ENCODE measurements at regions not wholly inside any gene's neighbourhood (a gene's known extent, or its start where the extent isn't known, plus 50 kb on each side); places are given as distances from the start of the nearest gene placed in this dataset.

DNA sequence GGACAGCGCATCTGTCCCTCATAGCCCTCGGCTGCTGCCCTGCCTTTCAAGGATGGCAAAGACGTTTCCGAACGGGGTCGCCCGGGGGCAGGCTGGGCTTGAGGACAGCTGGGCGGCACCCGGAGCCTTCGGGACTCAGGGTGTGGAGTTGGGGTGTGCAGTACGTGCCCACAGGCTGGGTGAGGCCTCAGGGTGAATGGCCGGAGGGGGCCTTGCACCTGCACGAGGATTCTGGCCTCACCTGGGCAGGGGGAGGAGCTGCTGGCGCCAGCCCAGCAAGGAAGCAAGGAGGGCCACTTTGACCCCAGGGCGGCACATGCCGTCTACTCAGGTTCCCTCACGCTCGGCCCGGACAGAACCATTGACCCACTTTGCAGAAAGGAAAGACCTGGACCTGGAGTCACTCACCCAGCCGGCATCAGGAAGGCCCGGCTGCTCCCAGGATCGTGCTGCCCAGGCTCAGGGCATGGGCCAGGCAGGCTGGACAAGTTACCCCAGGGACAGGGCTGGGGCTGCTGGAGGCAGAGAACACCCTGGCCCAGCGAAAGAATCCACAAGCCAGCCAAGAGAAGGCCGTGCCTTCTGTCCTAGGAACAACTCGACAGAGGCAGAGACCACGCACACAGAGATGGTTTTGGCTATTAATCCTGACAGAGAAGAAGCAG lies 65.1 kb upstream of the TTC34 start:
- no peak for DNase-seq

DNA sequence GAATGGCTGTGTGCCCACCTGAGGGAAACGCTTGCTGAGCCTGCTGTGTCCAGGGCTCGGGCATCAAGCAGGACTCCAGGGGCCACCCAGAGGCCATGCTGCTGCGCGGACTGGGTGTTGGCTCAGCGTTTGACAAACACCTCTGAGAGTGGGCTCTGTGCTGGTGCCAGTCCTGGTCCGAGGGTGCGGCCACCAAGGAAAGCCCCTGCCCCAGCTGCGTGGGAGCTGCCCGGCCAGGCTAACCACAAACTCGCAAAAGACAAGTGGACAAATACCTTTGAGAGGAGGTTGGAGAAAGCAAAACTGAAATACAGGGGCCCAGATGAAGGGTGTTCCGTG lies 65.6 kb upstream of the TTC34 start:
- DNase-seq: no peak

DNA sequence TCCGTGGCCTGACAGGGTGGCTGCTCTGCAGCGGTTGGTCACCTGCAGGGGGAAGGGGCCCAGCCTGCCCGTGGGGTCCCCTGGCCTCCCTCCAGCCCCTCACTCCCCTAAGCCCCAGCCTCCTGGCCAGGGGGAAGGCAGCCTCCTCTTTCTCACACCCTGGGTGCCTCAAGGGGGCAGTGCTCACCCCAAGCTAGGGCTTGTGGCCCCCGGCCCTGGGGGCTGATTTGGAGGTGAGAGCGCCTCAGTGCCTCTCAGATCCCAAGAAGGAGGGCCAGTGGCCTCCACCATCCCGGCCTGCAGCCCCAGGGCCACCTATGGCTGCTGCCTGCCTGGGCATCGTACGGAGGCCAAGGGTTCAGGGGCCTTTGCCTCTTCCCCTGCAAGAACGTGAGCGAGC lies 66.4 kb upstream of the TTC34 start:
- DNase-seq: no peak

DNA sequence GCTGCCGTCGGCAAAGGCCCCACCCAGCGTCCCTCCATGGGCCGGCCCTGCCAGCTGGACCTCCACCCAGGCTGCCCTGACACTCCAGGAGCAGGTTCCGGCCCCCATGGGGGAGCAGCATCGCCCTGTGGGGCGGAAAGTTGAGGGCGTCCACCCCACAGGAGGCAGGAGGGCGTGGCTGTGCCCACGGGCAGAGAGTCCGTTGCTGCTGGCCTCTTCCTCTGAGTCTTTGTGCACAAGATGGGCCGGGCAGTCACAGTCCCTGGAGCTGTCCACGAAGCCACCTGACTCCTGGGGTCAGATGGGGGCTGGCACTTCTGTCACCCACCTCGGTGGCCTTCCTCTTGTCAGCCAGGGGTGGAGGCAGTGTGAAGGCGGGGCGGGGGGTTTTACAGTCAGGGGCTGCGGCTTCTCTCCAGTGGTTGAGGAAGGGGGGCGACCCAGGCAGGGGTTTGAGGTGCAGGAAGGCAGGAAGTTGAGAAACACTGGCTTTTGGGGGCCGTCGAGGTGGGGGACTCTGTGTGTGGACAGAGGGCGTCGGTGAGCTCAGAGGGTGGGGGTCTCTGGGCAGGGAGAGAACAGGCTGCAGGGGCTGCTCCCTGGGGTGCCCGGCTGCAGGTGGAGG lies 67.2 kb upstream of the TTC34 start:
- DNase-seq: no peak

DNA sequence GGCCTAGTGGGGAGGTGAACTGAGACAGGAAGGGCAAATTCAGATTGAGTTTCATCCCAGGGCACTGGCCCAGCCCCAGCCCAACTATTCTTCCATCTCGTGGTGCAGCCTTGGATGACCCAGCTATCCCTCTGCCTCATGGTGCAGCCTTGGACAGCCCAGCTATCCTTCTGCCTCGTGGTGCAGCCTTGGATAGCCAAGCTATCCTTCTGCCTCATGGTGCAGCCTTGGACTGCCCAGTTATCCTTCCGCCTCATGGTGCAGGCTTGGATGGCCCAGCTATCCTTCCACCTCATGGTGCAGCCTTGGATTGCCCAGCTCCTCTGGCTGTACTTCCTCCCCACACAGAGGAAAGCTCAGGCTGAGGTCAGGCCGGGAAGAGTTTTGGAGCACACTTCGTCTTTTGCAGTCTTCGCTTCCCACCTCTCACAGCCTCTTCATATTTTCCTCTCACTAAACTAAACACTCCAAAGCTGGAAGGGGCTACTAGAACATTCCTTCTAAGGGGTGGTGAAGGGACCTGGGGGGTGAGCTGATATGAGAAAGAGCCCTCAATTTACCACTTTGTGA lies 69.8 kb upstream of the TTC34 start:
- DNase-seq: no peak

DNA sequence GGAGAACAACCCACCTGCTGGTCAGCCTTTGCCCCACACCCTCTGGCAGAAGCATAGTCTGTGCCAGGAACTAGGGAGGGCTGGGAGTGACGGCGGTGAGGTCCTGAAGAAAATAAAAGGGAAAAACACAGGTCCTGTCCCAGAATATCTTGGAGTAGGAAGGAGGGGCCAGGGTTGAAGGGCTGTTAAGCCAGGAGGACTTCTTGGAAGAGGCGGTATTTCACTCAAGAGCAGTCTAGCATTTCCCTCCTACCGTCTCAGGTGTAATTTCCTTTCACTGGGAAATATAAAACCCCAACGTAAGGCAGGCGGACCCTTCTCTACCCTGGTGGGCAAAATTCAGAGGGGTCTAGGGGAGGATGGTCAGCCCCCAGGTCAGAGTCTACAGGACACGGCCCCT lies 72.7 kb upstream of the TTC34 start:
- DNase-seq: no peak

DNA sequence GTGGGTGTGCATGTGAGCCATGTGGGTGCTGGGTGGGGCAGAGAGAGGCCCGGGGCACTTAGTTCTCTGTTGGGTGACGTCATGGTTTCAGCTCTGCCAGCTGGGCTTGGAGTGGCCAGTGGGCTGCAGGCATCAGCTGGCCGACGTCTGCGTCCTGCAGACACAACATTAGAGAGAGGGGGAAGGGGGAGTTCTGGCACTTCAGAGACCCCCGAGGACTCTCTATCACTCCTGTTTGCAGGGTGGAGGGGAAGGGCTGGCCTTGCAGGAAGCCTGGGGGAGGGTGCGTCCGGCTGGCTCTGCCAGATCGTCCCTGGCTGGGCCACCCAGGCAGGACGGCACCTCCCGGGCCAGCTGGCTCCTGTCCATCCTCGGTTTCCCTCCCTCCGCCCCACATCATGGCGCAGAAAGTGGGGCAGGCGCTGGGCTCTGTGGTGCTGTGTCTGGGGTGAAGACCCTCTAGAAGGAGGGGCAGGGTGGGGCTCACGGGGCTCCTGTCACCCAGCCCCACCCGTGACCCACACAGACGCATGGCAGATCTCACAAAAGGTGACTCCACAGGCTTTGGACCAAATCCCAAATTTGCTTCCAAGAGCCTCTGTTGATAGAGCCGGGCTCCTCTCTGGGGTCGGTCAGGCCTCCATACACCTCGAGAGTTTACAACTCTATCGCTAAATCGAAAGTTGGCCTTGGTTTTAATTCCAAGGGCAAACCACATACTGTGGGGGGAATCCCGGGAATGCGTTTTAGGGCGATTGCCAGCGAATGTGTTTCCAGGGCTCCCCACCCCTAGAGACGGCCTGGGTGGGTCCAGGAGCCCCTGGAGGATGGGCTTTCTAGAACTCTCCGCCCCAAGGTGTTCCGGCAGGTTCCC lies 73.4 kb upstream of the TTC34 start:
- no peak for DNase-seq

DNA sequence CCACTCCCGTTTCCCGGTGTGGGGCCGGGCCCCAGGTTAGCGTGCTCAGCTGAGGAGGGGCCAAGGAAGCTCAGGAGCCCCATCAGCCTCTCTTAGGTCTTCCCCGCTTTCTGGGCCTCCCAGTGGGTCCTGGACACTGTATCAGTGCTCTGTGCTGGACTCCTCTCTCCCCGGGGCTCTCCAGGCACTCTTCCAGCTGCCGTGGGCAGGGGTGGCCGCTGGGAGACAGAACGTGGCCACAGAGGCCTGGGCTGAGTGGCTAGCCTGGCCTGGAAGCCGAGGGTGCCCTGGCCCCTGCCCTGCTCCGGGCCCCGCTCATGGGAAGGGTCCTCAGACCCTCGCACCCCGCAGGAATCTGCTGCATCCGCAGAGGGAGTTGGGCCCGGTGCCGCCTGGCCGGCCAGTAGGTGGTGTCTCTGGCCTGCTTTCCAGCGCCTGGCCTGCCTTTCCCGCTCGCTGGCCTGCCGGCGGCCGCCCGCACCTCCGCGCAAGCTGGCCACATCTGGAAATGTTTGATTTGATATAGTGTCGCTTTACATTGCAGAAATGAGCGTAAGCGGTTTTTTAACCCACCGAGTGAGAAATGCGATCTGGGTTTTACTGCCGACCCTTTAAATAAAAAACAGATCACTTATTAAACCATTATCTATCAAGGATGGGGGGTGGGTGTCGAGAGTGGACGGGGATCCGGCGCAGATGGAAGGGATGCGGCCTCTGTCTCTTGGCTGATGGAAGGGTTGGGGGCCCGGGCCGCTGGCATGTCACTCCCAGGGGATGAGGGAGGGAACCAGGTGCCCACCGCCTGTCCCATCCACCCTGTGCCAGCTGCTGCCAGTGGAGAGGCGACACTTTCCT lies 74.4 kb upstream of the TTC34 start:
- DNase-seq: no peak

DNA sequence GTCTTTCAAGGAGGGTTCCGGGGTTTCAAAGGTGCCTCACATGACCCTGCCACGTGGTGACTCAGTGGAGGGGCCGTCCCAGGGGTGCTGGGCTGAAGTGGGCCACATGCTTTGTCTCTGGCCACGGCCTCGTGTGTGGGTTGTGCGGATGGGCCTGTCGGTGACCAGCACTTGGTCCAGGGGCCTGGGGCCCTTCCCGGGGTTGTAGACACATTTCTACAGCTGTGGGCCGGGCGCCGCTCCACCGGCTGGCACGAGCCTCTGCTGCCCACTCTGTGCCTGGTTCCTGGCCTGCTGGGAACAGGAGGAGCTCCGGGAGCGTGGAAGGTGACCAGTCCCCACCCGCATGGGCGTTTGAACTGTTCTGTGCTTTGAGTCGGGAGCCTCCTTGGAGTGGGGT lies 75.4 kb upstream of the TTC34 start:
- DNase-seq: no peak

DNA sequence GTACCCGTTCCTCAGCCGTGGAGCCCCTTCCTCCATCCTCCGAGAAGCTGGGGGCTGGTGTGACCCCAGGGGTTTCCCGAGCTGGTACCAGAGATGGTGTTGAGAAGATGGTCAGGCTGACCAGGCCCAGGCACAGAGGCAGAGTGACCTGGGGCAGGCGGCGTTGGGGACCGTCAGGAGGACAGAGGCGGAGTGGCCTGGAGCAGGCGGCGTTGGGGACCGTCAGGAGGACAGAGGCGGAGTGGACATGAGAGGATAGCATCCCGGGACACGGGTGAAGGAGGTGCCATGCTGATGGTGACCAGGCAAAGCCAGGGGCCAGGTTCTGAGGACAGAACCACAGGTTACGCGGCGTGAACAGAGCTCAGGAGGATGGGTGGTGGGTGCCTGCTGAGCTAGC lies 75.9 kb upstream of the TTC34 start:
- DNase-seq: no peak

DNA sequence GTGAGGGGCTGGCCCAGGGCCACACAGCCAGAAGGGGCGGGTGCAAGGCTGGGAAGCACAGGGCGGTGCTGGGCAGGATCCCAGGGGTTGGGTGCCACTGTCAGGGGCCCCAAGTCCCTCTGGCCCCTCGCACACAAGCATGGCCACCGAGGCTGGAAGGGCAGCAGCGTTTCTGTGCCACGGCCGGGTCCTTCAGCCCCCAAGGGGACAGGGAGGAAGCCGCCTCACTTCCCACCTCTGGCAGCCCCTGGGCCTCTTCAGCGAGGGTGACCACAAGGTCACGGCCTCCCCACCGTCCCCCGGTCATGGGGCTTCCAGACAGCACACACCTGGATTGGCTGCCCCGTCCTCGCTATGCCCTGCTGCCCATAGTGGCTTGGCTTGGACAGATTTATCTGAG lies 77.1 kb upstream of the TTC34 start:
- DNase-seq: no peak

DNA sequence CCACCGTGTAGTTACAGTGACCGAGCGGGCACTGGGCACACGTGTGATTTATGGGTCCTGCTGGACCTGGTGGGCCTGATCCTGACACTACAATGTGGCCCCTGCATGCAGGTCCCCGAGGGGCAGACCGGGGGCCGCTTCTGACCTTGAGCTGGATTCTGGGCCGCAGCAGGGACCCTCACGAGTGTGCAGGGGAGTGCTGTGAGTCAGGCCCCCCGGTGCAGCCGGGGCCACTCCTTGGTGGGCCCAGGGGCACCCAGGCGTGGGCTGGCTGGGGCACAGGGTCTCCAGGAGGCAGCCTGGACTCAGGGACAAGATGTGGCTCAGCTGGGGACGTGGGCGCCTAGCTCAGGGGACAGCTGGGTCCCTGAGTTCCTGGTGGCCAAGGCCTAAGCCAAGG lies 77.5 kb upstream of the TTC34 start:
- no peak for DNase-seq

DNA sequence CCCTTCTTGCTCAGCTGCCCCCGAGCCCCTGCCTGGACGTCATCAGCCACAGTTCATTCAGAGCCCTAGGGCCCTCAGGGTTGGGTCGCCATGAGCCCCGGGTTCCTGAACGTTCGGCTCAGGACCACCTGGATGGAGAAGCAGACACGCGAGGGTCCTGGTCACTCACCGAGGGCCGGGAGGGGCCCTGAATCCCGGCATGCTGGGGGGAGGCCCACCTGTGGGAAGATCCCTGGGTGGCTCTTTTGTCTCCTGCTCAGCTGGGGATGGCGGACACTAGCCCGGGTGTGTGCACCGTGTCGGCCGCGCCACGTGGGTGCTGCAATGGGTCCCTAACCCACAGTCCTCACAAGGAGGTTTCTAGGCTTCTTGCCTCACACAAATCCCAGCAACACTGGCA lies 78.1 kb upstream of the TTC34 start:
- DNase-seq: no peak

DNA sequence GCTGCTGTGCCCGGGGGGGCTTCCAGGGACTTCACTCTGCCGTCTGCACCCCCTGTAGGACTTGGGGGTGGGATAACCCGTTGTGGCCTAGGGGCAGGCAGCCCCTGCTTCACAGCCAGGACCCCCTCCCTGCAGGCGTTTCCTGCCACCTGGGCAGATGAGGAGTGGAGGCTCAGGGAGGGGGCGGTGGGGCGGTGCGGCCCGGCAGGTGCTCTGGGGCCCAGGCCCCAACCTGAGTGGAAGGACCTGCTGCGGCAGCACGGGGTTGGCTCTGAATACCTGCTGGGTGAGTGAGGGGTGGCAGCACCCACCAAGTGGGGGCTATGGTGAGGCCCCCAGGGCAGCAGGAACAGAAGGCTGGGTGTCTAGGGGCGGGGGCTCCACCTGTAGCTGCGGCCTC lies 78.6 kb upstream of the TTC34 start:
- no peak for DNase-seq

DNA sequence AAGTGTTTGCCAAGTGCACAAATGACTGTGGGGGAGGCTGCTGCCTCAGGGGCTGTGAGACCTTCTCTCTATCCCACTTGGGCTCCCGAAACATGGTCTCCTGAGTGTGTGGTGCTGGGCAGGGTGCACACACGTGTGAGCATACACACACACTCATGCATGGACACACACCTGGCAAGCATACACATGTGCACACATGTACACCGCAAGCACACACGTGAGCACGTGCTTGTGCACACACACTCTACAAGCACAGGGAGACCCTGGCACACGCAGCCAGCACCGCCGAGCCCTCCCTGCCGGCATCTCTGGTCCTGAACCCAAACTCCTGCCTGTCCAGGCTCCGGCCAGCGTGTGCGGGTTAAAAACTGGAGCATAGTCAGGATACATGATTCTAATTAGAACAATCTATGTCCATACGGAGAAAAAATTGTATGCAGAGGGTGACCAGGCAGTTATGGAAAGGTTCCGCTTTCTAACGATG lies 79.4 kb upstream of the TTC34 start:
- no peak for DNase-seq

DNA sequence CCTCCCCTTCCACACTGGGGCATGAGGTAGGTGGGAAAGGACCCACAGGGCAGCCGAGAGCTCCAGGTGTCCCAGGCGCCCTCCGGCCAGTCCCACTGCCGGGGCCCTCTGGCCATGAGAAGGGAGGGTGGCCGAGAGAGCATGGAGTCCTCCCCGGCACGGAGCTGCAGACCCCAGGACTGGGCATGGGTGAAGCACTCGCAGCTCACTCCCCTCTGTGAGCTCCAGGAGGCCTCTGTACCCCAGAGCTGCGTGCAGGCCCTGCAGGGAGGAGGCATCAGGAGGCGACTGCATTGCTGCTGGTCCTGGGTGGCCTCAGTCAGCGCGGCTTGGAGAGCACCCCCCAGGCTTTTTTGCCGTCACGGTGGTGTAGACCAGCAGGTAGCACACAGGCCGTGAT lies 80.1 kb upstream of the TTC34 start:
- no peak for DNase-seq

DNA sequence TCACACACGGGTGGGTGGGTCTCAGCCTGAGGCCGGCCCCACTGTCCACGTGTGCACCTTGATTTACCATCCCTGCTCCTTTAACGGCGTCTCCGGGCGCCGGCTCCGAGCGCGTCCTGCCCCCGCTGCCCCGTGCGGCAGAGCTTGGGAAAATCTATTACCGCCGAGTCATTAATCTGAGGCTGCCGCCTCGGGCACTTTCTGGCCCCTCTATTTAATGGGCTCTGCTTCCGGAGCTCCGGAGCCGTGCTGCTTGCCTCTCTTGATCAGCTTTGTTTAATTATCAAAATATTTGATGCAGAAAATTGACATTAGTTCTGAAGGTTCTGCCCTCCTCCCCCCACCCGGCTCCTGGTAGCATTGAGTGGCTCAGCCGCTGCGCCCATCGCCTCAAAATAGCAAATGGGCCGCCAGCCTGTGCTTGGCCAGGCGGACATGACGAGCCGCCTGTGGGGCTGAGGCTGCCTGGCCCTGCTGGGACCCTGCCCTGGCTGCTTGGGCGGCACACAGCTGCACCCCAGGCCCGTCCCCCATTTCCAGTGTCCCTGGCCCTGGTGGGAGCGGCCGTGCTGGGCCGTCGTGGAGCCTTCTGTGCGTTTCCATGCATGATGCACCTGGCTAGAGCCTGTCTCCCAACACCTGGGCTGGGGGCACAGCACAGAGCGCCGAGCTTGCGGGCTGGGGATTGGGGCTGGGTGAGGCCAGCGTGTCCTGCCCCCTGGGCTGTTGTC lies 81.6 kb upstream of the TTC34 start:
- DNase-seq: no peak

DNA sequence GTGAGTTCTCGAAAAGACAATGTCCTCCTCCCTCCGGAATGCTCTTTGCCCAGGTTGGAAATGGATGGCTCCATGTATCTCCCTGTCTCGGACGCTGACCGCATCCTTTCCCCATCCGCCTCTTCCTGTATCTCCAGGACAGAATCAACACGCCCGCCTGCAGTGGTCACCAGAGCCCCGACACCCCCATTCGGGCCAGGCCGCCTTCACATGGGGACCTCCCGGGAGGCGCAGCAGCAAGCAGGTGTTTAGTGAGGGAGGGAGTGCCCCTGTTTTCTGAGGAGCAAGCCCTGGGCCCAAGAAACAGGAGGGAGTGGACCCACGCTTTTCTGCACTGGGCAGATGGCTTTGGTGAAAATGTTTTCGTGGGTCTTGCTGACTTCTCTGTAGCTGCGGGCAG lies 83.5 kb upstream of the TTC34 start:
- no peak for DNase-seq

DNA sequence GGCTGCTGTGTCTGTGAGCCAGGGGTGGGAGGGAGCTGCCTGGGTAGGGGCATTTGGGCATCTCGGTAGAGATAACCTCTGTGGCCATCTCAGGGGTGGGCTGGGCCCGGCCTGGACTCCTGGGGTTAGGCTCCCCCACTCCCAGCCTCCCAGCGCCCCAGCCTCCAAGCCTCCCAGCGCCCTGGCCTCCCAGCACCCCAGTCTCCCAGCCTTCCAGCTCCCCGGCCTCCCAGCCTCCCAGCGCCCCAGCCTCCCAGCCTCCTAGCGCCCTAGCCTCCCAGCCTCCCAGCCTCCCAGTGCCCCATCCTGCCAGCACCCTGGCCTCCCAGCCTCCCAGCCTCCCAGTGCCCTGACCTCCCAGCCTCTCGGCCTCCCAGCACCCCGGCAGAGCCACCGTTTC lies 85.1 kb upstream of the TTC34 start:
- DNase-seq: no peak

DNA sequence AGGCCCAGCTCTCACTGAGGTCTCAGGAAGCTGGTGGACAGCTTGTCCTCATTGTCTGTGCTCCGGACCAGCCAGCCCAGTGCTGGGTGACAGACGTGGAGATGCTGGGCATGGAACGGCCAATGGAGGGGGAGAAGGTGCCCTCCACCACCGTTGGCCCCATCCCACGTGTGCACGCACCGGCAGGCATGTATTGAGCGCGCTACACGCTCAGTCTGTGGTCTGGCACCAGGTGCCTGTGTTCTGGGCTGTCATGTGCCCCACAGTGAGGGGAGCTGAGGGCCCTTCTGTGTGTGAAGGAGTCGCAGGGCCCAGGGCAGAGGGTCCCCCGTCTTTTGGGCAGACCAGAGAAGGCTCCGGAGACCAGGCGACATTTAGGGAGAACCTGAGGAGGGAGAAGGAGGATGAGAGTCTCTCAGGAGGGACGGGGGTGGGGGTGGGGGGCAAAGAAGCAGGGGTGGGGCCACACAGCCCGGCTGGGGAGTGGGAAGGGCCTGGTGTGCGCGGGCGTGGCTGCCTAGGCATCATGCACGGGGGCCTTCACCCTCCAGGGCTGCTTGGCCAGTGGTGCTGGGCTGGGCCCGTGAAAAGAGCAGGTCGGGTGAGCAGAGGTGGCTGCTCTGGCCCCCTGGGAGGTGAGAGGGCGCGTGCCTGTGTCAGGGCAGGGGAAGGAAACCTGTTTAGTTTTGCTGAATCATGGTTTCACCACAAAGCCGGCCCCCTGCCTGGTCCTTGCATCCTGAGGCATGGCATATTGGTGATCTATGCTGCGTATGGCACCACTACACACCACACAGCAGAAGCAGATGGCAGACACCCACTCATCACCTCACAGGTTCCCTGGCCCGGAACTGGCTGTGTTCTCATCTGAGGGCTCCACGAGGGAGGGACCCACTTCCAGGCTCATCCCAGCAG lies 86.7 kb upstream of the TTC34 start:
- DNase-seq: no peak
